HG03175 (cell line): ENCODE measurements at regions not wholly inside any gene's neighbourhood (a gene's known extent, or its start where the extent isn't known, plus 50 kb on each side); places are given as distances from the start of the nearest gene placed in this dataset.

Experiments
- ATAC-seq: cut with Tn5 transposase; IDR thresholded peaks from one replicate; pipeline ENCODE4 v1.9.1; 2021; ENCODE audit warnings: mild to moderate bottlenecking, moderate library complexity; ENCODE audit not compliant: unreplicated experiment

- ATAC-seq = no peak
These were observed 83.0 kb upstream of the FMR1 start for GRCh38 chrX:147828719-147829118.

- ATAC-seq = peak; percentile 89
These were observed 78.9 kb upstream of the FMR1 start for GRCh38 chrX:147832707-147833348.

GRCh38 chrX:147838465-147839131 is 73.1 kb upstream of the FMR1 start:
- ATAC-seq = no peak

- ATAC-seq = no peak
These were observed 65.0 kb upstream of the FMR1 start for GRCh38 chrX:147846676-147847075.

- no peak for ATAC-seq
These were observed 63.7 kb upstream of the FMR1 start for GRCh38 chrX:147847999-147848398.

GRCh38 chrX:147848543-147849443 is 62.9 kb upstream of the FMR1 start:
- ATAC-seq = peak; percentile 64

- ATAC-seq = peak; percentile 81
These were observed 60.8 kb upstream of the FMR1 start for GRCh38 chrX:147850875-147851274.

- no peak for ATAC-seq
These were observed 58.0 kb upstream of the FMR1 start for GRCh38 chrX:147853701-147854100.

- no peak for ATAC-seq
These were observed 52.1 kb upstream of the FMR1 start for GRCh38 chrX:147859666-147860065.
